ENCODE measurements at regions not wholly inside any gene's neighbourhood (a gene's known extent, or its start where the extent isn't known, plus 50 kb on each side); places are given as distances from the start of the nearest gene placed in this dataset.
A peak's percentile ranks its signal among the peaks of the same experiment; 100 is the strongest.

DNA sequence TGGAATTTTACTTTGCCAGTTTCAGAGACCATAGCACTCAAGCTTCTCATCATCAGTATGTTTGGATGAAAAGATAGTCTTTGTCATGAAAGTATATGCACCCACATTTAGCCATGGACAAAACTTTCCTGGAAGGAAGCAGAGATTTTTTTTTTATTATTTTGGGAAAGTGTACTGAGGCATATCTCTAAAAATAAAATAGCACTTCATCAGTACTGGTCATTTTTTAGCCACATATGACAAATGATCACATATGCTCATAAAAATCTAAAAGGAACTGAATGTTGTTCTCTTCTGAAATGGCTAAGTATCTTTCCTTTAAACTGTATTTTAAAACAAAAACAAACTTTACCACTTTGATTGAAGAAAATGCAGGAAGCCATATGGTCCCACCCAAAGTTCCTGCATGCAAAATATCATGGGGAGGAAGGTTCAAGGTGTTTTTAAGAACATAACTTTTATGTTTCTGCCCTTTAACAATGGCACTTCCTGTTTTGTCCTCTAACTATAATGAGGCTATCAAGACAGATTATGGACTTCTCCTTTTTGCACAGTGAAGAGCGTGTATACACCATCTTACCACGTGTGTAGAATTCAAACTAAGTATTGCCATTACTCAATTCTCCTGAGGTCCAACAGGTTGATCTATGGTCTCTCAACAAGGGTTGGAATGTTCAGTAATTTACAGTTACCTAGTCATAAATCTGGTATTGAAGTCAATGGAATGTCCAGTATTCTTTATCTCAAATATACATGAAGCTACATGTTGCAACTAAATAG, 77.1 kb upstream of the SLC39A10 start:
- H3K9ac ChIP-seq (ENCODE audit: control insufficient read depth, insufficient read depth, low read length): no peak overlapping the region
- ChIA-PET POLR2A (interaction anchor here (0.6 to 0.8 kb wide), 3 partner anchors 18 to 58 kb away, joined by 3 to 6 read pairs (median 4); no protein-coding TSS in a partner anchor), CTCF (interaction anchor here (0.8 to 7.8 kb wide), 6 partner anchors 13 to 488 kb away, joined by 3 to 221 read pairs (median 6); no protein-coding TSS in a partner anchor), SMC1A (ENCODE audit: uncharacterized antibody, unreplicated experiment) (interaction anchor here (0.7 to 8.9 kb wide), 11 partner anchors 12 to 87 kb away, joined by 3 to 244 read pairs (median 4); partner anchors contain the start of gene SLC39A10), RAD21 (ENCODE audit: unreplicated experiment) (interaction anchor here (1.1 to 6.8 kb wide), 5 partner anchors 45 to 481 kb away, joined by 3 to 264 read pairs (median 14); partner anchors contain the start of gene SLC39A10)
- FAIRE-seq (no peak), DNase-seq (ENCODE audit: low read depth, low spot score) (no peak), ATAC-seq (peak; percentile 82)
- WGBS (ENCODE audit: insufficient coverage, insufficient replicate concordance, low lambda C conversion rate, missing lambda C conversion rate): 12% methylated on average over 2 of the region's 2 CpGs
- intact Hi-C loops (cut with micrococcal nuclease; ENCODE audit: unreplicated experiment) (no loop called here), in situ Hi-C loops (cut with MboI) (loop anchor here (10.0 kb wide), 1 partner anchor 485 kb away; the partner anchor contains the start of gene DNAH7)
- H3K27ac ChIP-seq (ENCODE audit: control insufficient read depth, insufficient read depth): no peak overlapping the region
- no peaks in the 10 kb centered on the region for H3K79me2 ChIP-seq (ENCODE audit: control insufficient read depth, insufficient read depth, low read length)
- no peaks in the 10 kb centered on the region; the same call in 1 of the 2 replicates for H3K4me1 ChIP-seq (ENCODE audit: control insufficient read depth, insufficient read depth, low read length)
- no peak overlapping the region for H3K4me2 ChIP-seq (ENCODE audit: control insufficient read depth, insufficient read depth)
- H3K27me3 ChIP-seq (replicated peaks in 1 of 2; ENCODE audit: control insufficient read depth in 2 of 2, insufficient read depth in 2 of 2, low read length in 1 of 2): no peaks in the 10 kb centered on the region
- H3K9me3 ChIP-seq (replicated peaks; ENCODE audit: control insufficient read depth, insufficient read depth, low read length): no peaks in the 10 kb centered on the region
- H2AFZ ChIP-seq (ENCODE audit: control insufficient read depth, low read depth, low read length): peak overlapping the region; percentile 78
- H3K4me3 ChIP-seq: no peak overlapping the region
- H3K36me3 ChIP-seq (ENCODE audit: control insufficient read depth in 2 of 2, insufficient read depth in 2 of 2, low read length in 1 of 2): no peaks in the 10 kb centered on the region
- BruUV-seq (replicated peaks): no TSS peak
- no peaks in the 10 kb centered on the region for H4K20me1 ChIP-seq (ENCODE audit: control insufficient read depth, insufficient read depth)
- peak; percentile 96 for TF ChIP-seq SPI1 (IDR thresholded peaks at IDR 0.05; ENCODE audit: borderline replicate concordance, insufficient read depth, low read depth, low read length)
- TF ChIP-seq ZSCAN29 (IDR thresholded peaks at IDR 0.05): no peak
- TF ChIP-seq RBBP5 (conservative IDR thresholded peaks at IDR 0.05): no peak
- TF ChIP-seq KDM1A (IDR thresholded peaks at IDR 0.05; ENCODE audit: borderline replicate concordance): no peak
- no peak for TF ChIP-seq IKZF2 (IDR thresholded peaks at IDR 0.05)
- TF ChIP-seq USF2 (IDR thresholded peaks at IDR 0.05; ENCODE audit: borderline replicate concordance, low read depth, low read length): no peak; the same call in 1 of the 2 replicates
- no peak for TF ChIP-seq RUNX3 (IDR thresholded peaks at IDR 0.05; ENCODE audit: low read length)
- peak; percentile 46; the same call in 1 of the 2 replicates for TF ChIP-seq ZNF217 (IDR thresholded peaks at IDR 0.05)
- TF ChIP-seq ZNF687 (IDR thresholded peaks at IDR 0.05): peak; percentile 63; the same call in 1 of the 2 replicates
- no peak for TF ChIP-seq CHD2 (IDR thresholded peaks at IDR 0.05; ENCODE audit: borderline replicate concordance, low read depth, low read length)
- no peak for TF ChIP-seq MAX (IDR thresholded peaks at IDR 0.05; ENCODE audit: low read depth, low read length)
- TF ChIP-seq RELB (IDR thresholded peaks at IDR 0.05; ENCODE audit: low read depth): no peak
- no peak for TF ChIP-seq CREB1 (IDR thresholded peaks at IDR 0.05; ENCODE audit: low read depth)
- no peak for TF ChIP-seq MTA2 (IDR thresholded peaks at IDR 0.05; ENCODE audit: low read depth)
- TF ChIP-seq SRF (IDR thresholded peaks at IDR 0.05; ENCODE audit: low read depth in 2 of 2, low read length in 2 of 2): no peak

Measured in GM12878 (cell line).